Esophagus muscularis mucosa (tissue), 4 donors: ENCODE measurements at regions not wholly inside any gene's neighbourhood (a gene's known extent, or its start where the extent isn't known, plus 50 kb on each side); places are given as distances from the start of the nearest gene placed in this dataset.

ENCODE experiments used
- EP300 ChIP-seq: sonication (generic); formaldehyde crosslinking; IDR thresholded peaks from one replicate; pipeline ENCODE4 v1.6.1; 2017; ENCODE audit warnings: antibody characterized with exemption
- POLR2A ChIP-seq: fragments of 450-650 bp; IDR thresholded peaks from one replicate; pipeline ENCODE4 v1.6.1; 2017; ENCODE audit warnings: antibody characterized with exemption, moderate library complexity, mild to moderate bottlenecking, low read depth
- TF ChIP-seq, protein P1 (sequence below), 3 experiments: fragments of 200-600 bp in 2 of 3; fragments of 450-650 bp in 1 of 3; sonication (generic) in 2 of 3; IDR thresholded peaks; one replicate each; pipeline ENCODE4 v1.5.1; 2017 to 2019; ENCODE audit warnings: antibody characterized with exemption in 3 of 3, mild to moderate bottlenecking in 2 of 3, moderate library complexity in 1 of 3

- TF ChIP-seq, protein P1, sequence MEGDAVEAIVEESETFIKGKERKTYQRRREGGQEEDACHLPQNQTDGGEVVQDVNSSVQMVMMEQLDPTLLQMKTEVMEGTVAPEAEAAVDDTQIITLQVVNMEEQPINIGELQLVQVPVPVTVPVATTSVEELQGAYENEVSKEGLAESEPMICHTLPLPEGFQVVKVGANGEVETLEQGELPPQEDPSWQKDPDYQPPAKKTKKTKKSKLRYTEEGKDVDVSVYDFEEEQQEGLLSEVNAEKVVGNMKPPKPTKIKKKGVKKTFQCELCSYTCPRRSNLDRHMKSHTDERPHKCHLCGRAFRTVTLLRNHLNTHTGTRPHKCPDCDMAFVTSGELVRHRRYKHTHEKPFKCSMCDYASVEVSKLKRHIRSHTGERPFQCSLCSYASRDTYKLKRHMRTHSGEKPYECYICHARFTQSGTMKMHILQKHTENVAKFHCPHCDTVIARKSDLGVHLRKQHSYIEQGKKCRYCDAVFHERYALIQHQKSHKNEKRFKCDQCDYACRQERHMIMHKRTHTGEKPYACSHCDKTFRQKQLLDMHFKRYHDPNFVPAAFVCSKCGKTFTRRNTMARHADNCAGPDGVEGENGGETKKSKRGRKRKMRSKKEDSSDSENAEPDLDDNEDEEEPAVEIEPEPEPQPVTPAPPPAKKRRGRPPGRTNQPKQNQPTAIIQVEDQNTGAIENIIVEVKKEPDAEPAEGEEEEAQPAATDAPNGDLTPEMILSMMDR (IDR thresholded peaks at IDR 0.05) = no peak
- TF ChIP-seq POLR2A = no peak
- no peak for TF ChIP-seq EP300
These were observed 309.6 kb upstream of the TRIB2 start for GRCh38 chr2:12407160-12407559.
